ENCODE measurements at regions not wholly inside any gene's neighbourhood (a gene's known extent, or its start where the extent isn't known, plus 50 kb on each side); places are given as distances from the start of the nearest gene placed in this dataset.

DNA sequence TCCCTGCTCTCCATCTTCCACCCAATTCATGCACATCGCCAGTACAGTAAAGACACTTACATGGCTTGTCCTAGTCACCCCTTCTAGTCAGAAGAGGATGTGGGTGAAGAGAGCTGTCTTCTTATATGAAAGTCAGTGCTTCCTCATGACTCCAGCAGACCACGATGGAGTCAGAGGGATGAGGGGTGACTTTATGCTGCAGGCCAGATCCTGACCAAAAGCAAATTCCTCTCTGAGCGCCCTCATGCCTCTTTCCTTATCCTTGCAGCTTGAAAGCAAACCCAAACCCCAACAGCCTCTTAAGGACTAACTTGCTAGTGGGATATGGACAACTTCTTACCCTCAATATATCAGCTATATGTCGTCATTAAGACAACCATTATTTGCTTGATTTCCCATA lies 348.2 kb upstream of the DUSP10 start:
- H3K4me3 ChIP-seq = no peak overlapping the region
- no peaks in the 10 kb centered on the region for H3K36me3 ChIP-seq (replicated peaks; ENCODE audit: insufficient read depth, low read depth)
- H3K4me2 ChIP-seq = no peak overlapping the region
- WGBS (ENCODE audit: low lambda C conversion rate, missing lambda C conversion rate) = 82% methylated on average over 4 of the region's 4 CpGs
- H2AFZ ChIP-seq = no peak overlapping the region
- no peak for DNase-seq (ENCODE audit: low spot score)
- H3K4me1 ChIP-seq (ENCODE audit: insufficient read depth) = no peaks in the 10 kb centered on the region
- TF ChIP-seq EZH2phosphoT487 (IDR thresholded peaks at IDR 0.05; ENCODE audit: low read depth, severe bottlenecking, unreplicated experiment) (no peak), EZH2 (IDR thresholded peaks at IDR 0.05; ENCODE audit: borderline replicate concordance) (no peak)
- TF ChIP-seq, protein P1, sequence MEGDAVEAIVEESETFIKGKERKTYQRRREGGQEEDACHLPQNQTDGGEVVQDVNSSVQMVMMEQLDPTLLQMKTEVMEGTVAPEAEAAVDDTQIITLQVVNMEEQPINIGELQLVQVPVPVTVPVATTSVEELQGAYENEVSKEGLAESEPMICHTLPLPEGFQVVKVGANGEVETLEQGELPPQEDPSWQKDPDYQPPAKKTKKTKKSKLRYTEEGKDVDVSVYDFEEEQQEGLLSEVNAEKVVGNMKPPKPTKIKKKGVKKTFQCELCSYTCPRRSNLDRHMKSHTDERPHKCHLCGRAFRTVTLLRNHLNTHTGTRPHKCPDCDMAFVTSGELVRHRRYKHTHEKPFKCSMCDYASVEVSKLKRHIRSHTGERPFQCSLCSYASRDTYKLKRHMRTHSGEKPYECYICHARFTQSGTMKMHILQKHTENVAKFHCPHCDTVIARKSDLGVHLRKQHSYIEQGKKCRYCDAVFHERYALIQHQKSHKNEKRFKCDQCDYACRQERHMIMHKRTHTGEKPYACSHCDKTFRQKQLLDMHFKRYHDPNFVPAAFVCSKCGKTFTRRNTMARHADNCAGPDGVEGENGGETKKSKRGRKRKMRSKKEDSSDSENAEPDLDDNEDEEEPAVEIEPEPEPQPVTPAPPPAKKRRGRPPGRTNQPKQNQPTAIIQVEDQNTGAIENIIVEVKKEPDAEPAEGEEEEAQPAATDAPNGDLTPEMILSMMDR (IDR thresholded peaks at IDR 0.05; ENCODE audit: poor library complexity) = no peak
- no peaks in the 10 kb centered on the region for H3K9me3 ChIP-seq (ENCODE audit: low read depth)
- no peaks in the 10 kb centered on the region for H3K79me2 ChIP-seq
- H3K27ac ChIP-seq = no peak overlapping the region
- H4K20me1 ChIP-seq (ENCODE audit: insufficient read depth, poor library complexity, severe bottlenecking) = no peaks in the 10 kb centered on the region
- H3K9me2 ChIP-seq (replicated peaks; ENCODE audit: insufficient read depth) = no peaks in the 10 kb centered on the region
- no peaks in the 10 kb centered on the region for H3K27me3 ChIP-seq

DNA sequence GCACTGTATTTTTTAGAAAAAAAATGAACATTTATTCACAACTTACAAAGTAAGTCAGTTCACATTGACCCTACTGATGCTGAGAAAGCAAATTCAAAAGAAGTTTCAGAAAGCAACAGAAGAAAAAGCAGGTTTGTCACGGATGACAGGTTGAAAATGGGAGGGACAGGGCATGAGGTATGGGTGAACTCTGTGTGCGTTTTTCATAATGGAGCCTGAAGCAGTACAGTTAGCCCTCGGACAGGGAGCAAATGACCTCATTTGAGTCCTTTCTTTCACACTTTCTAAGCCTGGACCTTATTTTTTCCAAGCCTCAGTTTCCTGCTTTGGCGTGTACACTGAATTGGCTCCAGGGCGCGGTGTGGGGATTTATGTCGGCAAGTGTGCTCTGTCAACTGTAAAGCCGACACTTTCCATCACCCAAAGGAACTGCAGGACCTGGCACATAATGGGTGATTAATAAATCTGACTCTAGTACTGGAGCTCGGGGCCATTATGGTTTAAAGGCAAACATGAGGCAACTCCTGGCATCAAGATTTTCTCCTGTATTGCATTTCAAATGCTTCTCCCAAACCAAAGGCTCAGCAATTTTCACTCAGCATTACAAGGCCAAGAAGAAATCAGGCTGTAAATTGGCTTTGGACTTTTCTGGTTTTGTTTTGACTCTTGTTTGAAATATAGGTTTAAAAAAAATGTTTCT lies 345.5 kb upstream of the DUSP10 start:
- H3K9me2 ChIP-seq (replicated peaks; ENCODE audit: insufficient read depth) = no peaks in the 10 kb centered on the region
- H3K4me1 ChIP-seq (ENCODE audit: insufficient read depth) = no peaks in the 10 kb centered on the region
- no peak for TF ChIP-seq EZH2 (IDR thresholded peaks at IDR 0.05; ENCODE audit: borderline replicate concordance)
- no peak for TF ChIP-seq EZH2phosphoT487 (IDR thresholded peaks at IDR 0.05; ENCODE audit: low read depth, severe bottlenecking, unreplicated experiment)
- TF ChIP-seq, protein P1 (IDR thresholded peaks at IDR 0.05; ENCODE audit: poor library complexity) = no peak
- H3K27ac ChIP-seq = no peak overlapping the region
- no peaks in the 10 kb centered on the region for H3K9me3 ChIP-seq (ENCODE audit: low read depth)
- H3K27me3 ChIP-seq = no peaks in the 10 kb centered on the region
- no peak overlapping the region for H3K4me3 ChIP-seq
- no peak overlapping the region for H2AFZ ChIP-seq
- H3K4me2 ChIP-seq = no peak overlapping the region
- DNase-seq (ENCODE audit: low spot score) = no peak
- no peaks in the 10 kb centered on the region for H3K36me3 ChIP-seq (replicated peaks; ENCODE audit: insufficient read depth, low read depth)
- no peaks in the 10 kb centered on the region for H4K20me1 ChIP-seq (ENCODE audit: insufficient read depth, poor library complexity, severe bottlenecking)
- WGBS (ENCODE audit: low lambda C conversion rate, missing lambda C conversion rate) = 84% methylated on average over 9 of the region's 9 CpGs
- H3K79me2 ChIP-seq = no peaks in the 10 kb centered on the region

- no peak for DNase-seq (ENCODE audit: low spot score)
- no peaks in the 10 kb centered on the region for H4K20me1 ChIP-seq (ENCODE audit: insufficient read depth, poor library complexity, severe bottlenecking)
- TF ChIP-seq, protein P1 (IDR thresholded peaks at IDR 0.05; ENCODE audit: poor library complexity) = no peak
- TF ChIP-seq EZH2phosphoT487 (IDR thresholded peaks at IDR 0.05; ENCODE audit: low read depth, severe bottlenecking, unreplicated experiment) (no peak), EZH2 (IDR thresholded peaks at IDR 0.05; ENCODE audit: borderline replicate concordance) (no peak)
- H3K27me3 ChIP-seq = no peaks in the 10 kb centered on the region
- H3K4me2 ChIP-seq = no peak overlapping the region
- H3K4me1 ChIP-seq (ENCODE audit: insufficient read depth) = no peaks in the 10 kb centered on the region
- WGBS (ENCODE audit: low lambda C conversion rate, missing lambda C conversion rate) = 78% methylated on average over 1 of the region's 1 CpG
- H2AFZ ChIP-seq = no peak overlapping the region
- H3K36me3 ChIP-seq (replicated peaks; ENCODE audit: insufficient read depth, low read depth) = no peaks in the 10 kb centered on the region
- H3K9me3 ChIP-seq (ENCODE audit: low read depth) = no peaks in the 10 kb centered on the region
- no peaks in the 10 kb centered on the region for H3K79me2 ChIP-seq
- no peak overlapping the region for H3K4me3 ChIP-seq
- H3K27ac ChIP-seq = no peak overlapping the region
- no peaks in the 10 kb centered on the region for H3K9me2 ChIP-seq (replicated peaks; ENCODE audit: insufficient read depth)
These were observed 343.1 kb upstream of the DUSP10 start for GRCh38 chr1:222084996-222085395.

Measured in hepatocyte (in vitro differentiated cells).